ENCODE measurements at regions not wholly inside any gene's neighbourhood (a gene's known extent, or its start where the extent isn't known, plus 50 kb on each side); places are given as distances from the start of the nearest gene placed in this dataset.

DNA sequence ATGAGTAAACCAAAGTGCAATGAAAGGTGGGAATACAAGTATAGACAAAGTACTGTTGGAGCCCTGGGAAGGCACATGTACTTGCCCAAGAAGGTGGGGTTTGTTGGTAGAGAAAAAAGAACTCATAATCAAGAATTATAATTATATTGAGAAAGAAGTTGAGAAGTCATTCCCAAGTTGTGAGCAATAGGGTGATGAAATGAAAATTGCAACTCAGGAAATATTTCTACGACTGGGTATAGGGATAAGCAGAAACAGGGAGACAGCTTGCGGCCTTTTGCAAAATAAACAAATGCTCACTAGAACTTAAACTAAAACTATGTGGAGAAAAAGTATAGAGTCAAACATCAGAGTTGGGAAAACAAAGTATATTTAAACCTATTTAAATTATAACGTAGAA is 250.7 kb upstream of the FAM83B start:
- Mint-ChIP-seq H3K27ac (no peak overlapping the region), H3K4me1 (no peaks in the 10 kb centered on the region), H3K36me3 (ENCODE audit: low read depth) (no peaks in the 10 kb centered on the region), H3K9me3 (no peaks in the 10 kb centered on the region), H3K4me3 (no peak overlapping the region), H3K27me3 (ENCODE audit: low read depth, poor library complexity) (no peaks in the 10 kb centered on the region)
- TF ChIP-seq, protein P1, sequence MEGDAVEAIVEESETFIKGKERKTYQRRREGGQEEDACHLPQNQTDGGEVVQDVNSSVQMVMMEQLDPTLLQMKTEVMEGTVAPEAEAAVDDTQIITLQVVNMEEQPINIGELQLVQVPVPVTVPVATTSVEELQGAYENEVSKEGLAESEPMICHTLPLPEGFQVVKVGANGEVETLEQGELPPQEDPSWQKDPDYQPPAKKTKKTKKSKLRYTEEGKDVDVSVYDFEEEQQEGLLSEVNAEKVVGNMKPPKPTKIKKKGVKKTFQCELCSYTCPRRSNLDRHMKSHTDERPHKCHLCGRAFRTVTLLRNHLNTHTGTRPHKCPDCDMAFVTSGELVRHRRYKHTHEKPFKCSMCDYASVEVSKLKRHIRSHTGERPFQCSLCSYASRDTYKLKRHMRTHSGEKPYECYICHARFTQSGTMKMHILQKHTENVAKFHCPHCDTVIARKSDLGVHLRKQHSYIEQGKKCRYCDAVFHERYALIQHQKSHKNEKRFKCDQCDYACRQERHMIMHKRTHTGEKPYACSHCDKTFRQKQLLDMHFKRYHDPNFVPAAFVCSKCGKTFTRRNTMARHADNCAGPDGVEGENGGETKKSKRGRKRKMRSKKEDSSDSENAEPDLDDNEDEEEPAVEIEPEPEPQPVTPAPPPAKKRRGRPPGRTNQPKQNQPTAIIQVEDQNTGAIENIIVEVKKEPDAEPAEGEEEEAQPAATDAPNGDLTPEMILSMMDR (IDR thresholded peaks at IDR 0.05): no peak
- DNase-seq: no peak

DNA sequence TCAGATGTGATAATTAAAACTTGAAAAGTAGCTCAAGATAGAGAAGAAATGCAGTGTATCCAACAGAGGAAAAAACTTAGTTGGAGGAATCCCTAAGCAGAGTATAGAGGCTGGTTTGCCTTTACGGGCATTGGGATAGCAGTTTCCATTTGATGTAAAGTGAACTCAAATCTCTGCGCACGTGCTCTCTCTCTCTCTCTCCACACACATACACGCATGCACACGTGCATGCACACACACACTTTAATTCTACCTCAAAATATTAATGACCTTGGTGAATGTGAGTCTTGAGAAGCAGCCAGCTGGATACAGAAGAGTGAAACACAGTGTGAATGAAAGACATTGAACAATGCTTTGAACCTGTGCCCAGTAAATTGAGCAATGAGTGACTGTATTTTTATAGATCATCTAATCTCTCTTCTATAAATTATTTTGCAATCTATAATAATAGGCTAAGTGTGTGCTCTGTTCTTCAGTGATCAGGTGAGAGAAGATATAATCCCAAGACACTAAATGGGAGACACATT is 247.7 kb upstream of the FAM83B start:
- no peak overlapping the region for H3K27ac Mint-ChIP-seq
- H3K27me3 Mint-ChIP-seq (ENCODE audit: low read depth, poor library complexity): no peaks in the 10 kb centered on the region
- H3K4me1 Mint-ChIP-seq: no peaks in the 10 kb centered on the region
- no peaks in the 10 kb centered on the region for H3K36me3 Mint-ChIP-seq (ENCODE audit: low read depth)
- TF ChIP-seq, protein P1 (IDR thresholded peaks at IDR 0.05): no peak
- no peak overlapping the region for H3K4me3 Mint-ChIP-seq
- H3K9me3 Mint-ChIP-seq: no peaks in the 10 kb centered on the region
- DNase-seq: no peak

DNA sequence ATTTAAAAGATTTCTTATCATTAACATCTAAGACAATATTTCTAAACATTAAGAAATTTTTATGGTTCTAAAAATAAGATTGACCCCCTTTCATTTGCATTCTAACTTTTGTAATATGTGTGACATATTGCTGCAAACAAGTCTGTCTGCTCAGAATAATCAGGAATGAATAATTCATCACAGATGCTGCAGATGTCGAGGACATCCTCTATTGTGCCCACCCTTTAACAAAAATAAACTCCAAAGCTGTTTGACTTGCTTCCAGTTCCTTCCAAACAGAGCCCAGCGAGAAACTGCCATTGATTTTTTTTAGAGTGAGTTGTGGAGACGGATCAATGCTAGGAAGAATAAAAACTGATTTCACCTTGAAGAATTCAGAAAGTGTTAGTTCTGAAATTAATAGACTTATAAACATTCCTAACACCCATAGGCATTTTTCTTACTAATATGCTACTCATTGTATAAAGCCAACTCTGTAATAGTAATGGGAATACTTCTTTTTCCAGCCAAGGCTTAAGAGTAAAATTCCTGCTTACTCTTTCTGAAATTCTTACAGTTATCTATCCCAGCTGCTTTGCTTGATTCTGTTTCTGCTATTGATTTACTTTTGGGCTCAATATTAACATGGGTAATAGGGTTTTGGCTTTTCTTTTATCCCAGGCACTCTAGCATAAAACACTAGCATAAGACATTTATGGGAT is 244.8 kb upstream of the FAM83B start:
- TF ChIP-seq, protein P1 (IDR thresholded peaks at IDR 0.05): no peak
- no peaks in the 10 kb centered on the region for H3K4me1 Mint-ChIP-seq
- H3K9me3 Mint-ChIP-seq: no peaks in the 10 kb centered on the region
- no peak for DNase-seq
- peaks cover 3% of the 10 kb centered on the region for H3K27me3 Mint-ChIP-seq (ENCODE audit: low read depth, poor library complexity)
- no peak overlapping the region for H3K27ac Mint-ChIP-seq
- no peak overlapping the region for H3K4me3 Mint-ChIP-seq
- no peaks in the 10 kb centered on the region for H3K36me3 Mint-ChIP-seq (ENCODE audit: low read depth)

DNA sequence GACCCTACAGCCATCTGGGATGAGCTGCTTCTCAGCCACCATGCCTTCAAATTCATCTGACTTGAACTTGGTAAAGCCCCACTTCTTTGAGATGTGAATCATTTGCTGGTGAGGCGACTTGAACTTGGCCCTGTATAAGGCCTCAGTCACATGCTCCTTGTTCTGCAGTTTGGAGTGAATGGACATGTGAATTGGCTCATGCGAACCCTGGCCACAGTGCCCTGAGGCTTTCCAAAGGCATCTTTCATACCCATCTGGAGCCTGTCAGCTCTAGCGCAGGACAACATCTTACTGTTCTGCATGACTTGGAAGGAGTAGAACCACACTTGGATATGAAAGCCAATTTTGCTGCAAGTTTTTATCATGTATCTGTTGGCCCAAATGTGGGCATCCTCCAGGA is 244.0 kb upstream of the FAM83B start:
- no peak overlapping the region for H3K4me3 Mint-ChIP-seq
- H3K4me1 Mint-ChIP-seq: no peaks in the 10 kb centered on the region
- no peaks in the 10 kb centered on the region for H3K9me3 Mint-ChIP-seq
- no peak for DNase-seq
- peaks cover 3% of the 10 kb centered on the region for H3K27me3 Mint-ChIP-seq (ENCODE audit: low read depth, poor library complexity)
- TF ChIP-seq, protein P1 (IDR thresholded peaks at IDR 0.05): no peak
- H3K36me3 Mint-ChIP-seq (ENCODE audit: low read depth): no peaks in the 10 kb centered on the region
- H3K27ac Mint-ChIP-seq: no peak overlapping the region

DNA sequence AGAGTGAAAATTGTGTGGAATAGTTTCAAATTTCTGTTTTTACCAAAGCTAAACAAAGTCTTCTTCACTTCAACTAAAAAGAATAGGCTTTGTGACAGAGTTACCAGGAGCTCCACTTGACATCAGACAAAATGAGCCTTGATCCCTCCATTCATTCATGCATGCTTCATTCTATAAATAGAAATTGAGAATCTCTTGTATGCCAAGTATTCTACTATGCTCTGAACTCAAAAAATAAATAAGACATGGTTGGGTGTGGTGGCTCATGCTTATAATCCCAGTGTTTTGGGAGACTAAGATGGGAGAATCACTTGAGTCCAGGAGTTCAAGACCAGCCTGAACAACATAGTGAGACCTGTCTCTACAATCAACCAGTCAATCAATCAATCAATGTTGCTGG is 236.6 kb upstream of the FAM83B start:
- Mint-ChIP-seq H3K4me1 (no peaks in the 10 kb centered on the region), H3K36me3 (ENCODE audit: low read depth) (no peaks in the 10 kb centered on the region), H3K27me3 (ENCODE audit: low read depth, poor library complexity) (no peaks in the 10 kb centered on the region), H3K27ac (no peak overlapping the region), H3K4me3 (no peak overlapping the region), H3K9me3 (no peaks in the 10 kb centered on the region)
- no peak for DNase-seq
- TF ChIP-seq, protein P1 (IDR thresholded peaks at IDR 0.05): no peak

DNA sequence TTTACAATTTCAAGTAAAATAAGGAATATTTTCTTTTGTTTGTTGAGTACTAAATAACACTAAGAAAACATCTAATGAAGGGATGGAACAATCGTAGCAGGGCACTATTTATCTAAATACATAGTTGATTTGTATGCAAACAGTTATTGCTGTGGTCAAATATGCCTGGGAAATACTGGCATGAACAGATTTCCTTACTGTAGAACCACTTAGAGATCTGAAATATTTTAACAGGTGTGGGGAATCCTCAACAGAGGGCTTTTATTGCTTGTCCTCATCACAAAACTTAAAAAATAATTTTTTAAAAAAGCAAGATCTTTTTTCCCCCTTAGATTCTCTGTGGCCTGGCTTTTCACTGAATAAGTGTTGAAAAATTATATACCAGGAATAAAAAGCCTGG is 233.0 kb upstream of the FAM83B start:
- no peak for DNase-seq
- no peaks in the 10 kb centered on the region for H3K36me3 Mint-ChIP-seq (ENCODE audit: low read depth)
- H3K4me3 Mint-ChIP-seq: no peak overlapping the region
- no peaks in the 10 kb centered on the region for H3K9me3 Mint-ChIP-seq
- H3K4me1 Mint-ChIP-seq: no peaks in the 10 kb centered on the region
- no peaks in the 10 kb centered on the region for H3K27me3 Mint-ChIP-seq (ENCODE audit: low read depth, poor library complexity)
- TF ChIP-seq, protein P1 (IDR thresholded peaks at IDR 0.05): no peak
- H3K27ac Mint-ChIP-seq: no peak overlapping the region

All from nephron progenitor cell (in vitro differentiated cells).